NCI-H1105 (cell line): ENCODE measurements at regions not wholly inside any gene's neighbourhood (a gene's known extent, or its start where the extent isn't known, plus 50 kb on each side); places are given as distances from the start of the nearest gene placed in this dataset.
"Not testable (repeated sequence)": the region's sequence is repeated elsewhere in the genome, so short reads cannot be mapped to it uniquely, and the experiment has no call there.

ENCODE experiments used
- DNase-seq: peaks from one replicate; lab custom pipeline; 2025; lab: John Stamatoyannopoulos, UW

DNA sequence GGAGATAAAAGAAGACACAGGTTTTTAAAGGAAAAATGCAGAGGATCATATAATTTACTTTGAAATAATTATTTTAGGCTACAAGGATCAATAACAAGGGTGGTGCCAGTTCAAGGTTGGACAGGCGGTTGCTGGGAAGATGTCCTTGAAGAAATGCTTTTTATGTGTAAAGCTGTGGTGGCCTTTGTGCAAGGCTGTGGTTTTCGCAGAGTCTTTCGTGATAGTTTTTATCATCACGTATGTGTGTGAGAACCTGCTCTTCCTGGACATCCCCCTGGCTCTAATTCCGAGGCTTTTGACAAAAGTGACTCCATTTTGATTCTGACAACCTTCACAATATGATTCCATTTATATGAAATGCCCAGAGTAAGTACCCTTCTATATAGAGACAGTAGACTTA lies 85.8 kb upstream of the COG2 start:
- DNase-seq, result no peak

DNA sequence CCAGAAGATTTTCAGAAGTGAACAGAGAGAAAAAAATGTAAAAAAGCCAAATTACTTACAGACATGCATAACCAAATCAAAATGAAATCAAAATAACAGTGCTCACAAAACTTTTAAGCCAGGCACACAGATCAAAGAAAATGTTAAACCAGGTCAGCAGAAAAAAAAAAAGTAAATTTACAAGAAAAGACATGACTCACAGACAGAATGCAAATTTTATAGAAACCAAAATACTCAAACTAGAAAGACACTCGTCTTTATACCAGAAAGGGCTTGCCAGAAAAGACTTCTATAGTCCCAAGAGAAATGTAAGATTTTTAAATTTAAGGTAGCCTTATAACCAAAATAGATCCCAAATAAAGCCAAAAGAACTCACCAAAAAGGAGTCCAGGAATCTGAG lies 86.5 kb upstream of the COG2 start:
- no peak for DNase-seq

DNA sequence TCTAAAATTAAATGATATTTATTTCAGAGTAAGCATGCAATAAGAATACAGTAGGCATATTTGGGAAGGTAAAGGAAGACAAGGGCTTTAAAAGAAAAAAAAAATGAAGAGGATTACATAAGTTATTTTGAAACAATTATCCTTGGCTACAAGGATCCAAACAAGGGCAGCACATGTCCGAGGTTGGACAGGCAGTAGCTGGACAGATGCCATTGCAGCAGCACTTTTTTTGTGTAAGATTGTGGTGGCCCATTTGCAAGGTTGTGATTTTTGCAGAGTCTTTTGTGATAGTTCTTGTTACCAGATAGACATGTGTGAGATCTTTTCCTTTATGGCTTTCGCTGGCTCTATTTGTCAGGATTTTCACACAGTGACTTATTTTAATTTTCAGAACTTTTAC lies 89.4 kb upstream of the COG2 start:
- no peak for DNase-seq

DNA sequence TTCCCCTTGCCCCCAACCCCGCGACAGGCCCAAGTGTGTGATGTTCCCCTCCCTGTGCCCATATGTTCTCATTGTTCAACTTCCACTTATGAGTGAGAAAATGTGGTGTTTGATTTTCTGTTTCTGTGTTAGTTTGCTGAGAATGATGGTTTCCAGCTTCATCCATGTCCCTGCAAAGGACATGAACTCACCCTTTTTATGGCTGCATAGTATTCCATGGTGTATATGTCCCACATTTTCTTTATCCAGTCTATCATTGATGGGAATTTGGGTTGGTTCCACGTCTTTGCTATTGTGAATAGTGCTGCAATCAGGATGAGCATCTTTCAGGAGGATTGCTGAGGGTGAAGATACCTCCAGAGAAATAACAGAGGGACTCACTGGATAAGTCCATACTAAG lies 91.3 kb upstream of the COG2 start:
- not testable (repeated sequence) for DNase-seq

DNA sequence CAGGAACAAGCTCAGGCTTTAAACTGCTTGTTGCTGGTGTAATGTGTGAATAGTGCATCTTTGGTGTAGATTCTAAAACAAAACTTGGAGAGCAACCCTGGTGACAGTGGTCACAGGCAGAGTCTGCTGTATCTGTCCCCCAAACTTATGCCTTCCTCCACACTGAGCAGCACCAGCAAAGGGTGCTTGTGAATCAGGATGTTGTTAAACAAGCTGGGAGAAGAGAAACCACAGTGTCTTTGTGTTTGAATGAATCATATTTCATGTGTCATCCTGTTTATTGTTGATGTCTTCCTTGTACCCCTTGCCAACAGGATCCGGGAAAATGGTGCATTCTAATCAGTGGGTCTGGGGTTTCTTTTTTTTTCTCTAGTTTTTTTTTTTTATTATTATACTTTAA lies 91.9 kb upstream of the COG2 start:
- no peak for DNase-seq

DNA sequence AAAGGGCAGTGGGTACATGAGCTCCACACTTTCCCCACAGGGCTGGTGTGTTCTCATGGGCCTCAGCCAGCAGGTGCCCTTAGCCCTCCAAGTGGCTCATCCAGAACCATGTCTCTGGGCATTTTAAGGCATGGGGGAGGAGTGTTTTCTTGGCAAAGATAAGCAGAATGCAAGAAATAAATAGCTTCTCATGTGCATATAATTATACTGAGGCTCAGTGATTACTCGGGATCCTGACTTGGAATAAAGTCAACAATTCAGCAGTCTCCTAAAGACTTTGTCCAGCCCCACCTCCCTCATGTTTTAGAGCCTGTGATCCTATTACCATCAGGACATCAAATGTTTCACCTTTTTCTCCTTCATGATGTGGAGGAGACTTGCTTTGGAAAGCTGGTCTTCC lies 92.7 kb upstream of the COG2 start:
- peak; percentile 40 for DNase-seq

DNA sequence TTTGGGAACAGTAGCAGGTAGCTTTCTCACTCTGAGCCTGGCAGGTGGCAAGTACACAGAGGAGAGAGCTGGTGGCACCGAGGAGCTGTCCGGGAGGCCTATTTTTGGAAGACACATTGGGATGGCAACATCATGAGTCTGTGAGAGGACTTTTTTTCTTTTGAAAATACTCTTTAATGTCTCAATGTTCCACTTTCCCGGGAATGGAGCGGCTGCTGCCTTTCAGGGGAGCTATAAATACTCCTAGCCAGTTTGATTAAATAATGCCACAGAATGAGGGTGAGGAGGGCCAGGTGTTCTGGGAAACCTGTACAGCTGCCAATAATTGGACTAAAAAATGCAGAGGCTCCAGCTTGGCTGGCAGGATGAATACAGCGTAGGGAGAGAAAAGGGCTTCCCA lies 93.3 kb upstream of the COG2 start:
- peak; percentile 82 for DNase-seq

DNA sequence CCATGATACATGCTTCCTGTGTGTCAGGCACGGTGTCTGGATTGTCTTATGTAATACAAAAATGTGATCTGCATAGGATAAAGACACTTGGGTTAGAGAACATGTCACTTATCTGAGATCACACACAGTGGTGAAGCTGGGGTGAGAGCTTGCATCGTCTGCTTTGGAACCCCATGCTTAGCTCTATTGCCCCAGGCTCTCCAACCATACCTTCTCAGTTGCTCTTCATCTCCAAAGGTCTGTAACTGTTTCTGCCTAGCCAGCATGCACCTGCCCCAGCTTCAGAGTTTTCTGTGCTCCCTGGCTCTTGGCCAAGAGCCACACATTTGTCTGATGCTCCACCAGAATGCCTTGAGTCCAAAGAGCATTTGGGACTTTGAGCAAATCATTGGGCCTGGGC lies 93.9 kb upstream of the COG2 start:
- DNase-seq, result peak; percentile 12

DNA sequence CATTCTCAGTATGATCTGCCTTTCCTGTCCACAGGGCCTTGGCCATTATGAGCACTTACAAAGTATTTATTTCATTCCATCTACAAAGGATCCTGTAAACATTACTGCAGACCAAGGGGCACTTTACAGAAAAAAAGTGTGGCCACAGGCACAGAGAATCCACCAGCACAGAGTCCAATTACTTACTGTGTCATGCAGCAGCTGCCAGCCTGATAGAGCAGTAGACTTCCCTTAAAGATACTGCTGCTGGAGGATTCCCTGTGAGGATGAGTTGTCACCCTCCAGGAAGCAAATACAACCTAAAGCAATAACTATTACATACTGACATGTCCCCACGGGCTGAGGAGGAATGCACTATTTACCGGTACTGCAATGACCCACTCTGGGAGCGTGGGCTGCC lies 97.1 kb upstream of the COG2 start:
- DNase-seq, result no peak

DNA sequence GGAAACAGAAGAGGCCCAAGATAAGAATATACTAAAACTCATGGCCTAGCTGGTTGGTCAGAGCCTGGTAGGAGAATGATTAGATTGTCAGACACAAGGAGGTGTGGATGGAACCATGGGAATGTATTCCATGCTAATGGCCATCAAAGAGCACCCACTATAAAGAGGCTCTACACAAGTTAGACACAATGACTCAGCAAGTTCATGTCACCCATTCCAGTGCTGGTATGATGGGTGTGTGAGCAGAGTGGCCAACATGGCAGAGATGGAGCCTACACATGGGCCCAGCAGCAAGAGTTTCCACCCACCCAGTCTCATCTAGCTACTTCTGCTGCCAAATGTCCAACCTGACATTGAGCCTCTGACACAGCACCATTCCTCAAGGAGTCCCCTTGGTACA lies 97.5 kb upstream of the COG2 start:
- DNase-seq, result no peak

DNA sequence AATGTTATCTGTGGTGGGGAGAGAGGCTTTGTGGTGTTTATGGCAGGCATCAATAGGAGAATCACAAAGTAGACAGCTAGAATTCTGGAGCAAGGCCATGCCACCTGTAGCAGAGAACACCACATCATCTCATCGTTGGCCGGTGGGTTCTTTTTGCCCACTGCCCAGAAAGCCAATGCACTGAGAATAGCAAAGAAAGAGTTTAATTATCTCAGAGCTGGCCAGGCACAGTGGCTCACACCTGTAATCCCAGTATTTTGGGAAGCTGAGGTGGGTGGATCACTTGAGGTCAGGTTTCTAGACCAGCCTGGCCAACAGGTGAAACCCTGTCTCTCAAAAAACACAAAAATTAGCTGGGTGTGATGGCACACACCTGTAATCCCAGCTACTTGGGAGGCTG lies 99.2 kb upstream of the COG2 start:
- no peak for DNase-seq

DNA sequence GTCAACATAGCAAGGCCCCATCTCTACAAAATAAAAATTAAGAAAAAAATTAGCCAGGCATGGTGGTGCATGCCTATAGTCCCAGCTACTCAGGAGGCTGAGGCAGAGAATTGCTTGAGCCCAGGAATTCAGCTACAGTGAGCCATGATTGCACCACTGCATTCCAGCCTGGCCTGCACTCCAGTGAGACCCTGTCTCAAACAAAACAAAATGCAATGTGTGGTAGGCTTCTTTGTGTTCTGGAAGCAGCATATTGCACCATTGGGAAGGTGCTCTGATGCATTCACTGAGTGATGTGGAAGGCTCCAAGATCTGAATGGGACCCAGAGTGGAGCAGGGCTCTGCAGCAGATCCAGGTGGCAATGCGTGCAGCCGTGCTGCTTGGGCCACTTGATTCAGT lies 99.6 kb upstream of the COG2 start:
- no peak for DNase-seq

DNA sequence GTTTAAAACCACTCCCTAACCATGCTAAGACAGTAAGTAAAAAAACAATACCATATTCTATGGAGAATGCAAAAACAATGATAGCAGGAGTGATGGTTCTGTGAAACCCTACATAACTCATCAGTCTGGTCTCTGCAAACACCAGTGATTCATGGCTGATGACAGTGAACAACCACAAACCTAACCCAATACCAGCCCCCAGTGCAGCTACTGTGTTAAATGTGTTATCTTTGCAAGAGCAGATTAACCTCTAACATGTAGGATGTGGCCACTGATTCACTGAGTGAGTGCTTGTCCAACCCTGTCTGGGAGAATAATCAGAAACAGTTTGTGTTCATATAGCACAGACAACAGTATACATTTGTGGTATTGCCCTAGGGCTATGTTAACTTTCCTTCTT lies 100.2 kb upstream of the COG2 start:
- no peak for DNase-seq

DNA sequence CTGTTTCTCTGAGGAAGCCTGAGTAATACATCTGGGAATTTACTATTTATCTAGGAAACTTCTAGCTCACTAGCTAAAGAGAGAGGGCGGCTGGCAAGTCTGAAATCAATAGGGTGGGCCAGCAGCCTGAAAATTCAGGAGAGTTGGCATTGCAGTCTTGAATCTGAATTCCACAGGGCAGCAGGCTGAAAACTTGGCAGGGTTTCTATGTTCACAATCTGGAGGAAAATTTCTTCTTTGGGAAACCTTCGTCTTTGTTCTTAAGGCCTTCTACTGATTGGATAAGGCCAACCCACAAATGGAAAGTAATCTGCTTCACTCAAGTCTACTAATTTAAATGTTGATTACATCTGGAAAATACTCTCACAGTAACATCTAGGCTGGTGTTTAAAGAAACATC lies 101.0 kb upstream of the COG2 start:
- no peak for DNase-seq

DNA sequence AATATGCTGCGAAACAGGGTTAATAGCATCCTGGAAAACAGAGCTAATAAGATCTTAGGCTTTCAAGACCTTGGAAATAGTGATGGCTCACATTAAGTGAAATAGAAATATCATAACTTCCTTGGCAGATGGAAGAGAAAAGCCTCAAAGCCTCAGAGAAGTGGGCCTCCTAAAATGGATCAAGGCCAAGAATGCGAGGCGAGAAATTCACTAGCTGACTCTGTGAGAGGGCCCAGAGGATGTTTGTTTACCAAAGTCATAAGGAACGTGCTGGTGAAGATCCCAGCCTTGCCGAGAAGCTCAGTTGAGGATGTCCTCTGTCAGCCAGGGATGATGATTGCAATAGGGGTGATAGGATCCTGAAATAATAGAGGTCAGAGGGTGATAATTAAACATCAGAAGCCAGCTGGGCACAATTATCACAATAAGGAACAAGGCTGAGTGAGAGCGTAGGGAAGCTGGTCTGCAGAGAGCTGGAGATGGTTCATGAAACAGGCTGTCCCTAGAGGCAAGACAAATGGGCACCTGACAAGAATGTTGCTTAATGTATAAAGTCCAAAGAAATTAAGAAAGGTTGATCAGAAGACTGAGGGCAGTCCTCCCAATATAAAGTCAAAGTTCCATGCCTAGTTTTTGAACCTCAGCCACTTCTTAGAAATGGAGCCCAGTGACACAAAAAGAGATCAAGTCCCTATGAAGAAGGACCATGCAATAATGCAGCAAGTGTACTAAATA lies 101.7 kb upstream of the COG2 start:
- DNase-seq, result no peak

DNA sequence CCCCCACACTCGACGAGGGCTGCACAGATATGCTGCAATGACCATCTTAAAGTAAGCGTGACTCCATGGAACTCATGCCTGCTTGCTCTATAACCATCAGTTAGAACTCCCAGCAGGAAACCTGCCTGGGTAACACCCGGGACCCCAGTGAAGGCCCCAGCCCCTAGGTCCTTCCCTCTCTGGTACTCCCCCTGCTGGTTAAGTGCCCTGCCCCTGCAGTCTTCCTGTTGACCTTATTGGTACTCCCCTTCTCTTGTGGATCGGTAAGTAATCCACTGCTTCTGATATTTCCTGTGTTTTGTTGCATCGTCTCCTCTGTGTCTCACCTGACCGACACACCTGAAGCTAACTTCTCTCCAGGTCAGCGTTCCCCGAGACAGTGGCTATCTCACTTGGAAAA lies 104.8 kb upstream of the COG2 start:
- no peak for DNase-seq

DNA sequence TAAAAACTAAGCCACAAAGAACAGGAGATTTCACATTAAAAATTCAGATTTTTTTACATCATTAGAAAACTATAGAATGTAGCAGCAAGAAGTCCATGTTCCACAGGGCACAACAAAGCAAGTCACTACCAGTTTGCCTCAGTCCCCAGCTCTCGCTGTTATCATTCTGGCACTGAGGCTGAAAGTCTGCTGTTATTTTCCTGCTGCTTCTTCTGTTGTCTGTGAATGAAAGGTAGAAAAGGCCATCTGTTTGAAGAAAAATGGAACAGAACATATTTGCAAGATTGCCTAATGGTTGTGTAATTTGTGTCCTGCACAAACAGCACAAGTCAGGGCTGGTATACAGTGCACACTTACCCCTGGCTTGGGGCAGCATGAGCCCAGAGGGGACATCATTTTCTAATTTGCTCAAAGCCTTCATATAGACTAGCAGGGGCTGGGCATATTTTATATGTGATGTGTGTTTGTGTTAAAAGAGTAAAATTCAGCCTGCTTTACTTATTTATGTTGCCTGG lies 105.6 kb upstream of the COG2 start:
- DNase-seq, result no peak

DNA sequence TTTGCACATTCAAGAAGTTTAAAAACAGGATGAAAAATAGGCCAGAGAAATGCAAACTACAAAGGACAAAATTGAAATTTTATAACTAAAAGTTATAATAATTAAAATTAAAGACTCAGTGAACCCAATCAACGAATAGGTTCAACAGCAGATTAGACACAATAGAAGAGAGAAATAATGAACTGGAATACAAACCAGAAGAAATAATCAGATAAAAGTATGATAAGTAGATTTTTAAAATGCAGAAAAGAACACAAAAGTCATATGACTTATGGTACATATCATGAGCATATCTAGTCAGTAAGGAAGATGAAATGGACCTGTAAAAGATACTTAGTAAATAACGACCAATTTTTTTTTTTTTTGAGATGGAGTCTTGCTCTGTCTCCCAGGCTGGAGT lies 108.1 kb upstream of the COG2 start:
- no peak for DNase-seq

DNA sequence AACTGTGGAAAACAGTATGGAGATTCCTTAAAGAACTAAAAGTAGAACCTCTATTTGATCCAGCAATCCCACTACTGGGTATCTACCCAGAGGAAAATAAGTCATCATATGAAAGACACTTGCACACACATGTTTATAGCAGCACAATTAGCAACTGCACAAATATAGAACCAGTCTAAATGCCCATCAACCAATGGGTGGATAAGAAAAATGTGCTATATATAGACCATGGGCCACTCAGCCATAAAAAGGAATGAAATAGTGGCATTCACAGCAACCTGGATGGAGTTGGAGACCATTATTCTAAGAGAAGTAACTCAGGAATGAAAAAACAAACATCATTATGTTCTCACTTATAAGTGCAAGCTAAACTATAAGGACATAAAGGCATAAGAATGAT lies 105.0 kb upstream of the PGBD5 start:
- no peak for DNase-seq

DNA sequence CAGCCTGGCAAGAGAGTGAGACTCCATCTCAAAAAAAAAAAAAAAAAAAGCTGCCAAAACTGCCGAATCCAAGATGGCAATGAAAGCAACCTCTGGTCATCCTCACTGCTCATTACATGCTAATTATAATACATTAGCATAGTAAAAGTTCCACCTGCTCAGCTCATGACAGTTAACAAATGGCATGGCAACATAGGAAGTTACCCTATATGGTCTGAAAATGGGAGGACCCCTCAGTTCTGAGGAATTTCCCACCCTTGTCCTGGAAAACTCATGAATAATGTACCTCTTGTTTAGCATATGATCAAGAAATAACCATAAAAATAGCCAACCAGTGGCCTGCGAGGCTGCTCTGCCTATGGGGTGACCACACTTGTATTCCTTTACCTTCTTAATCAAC lies 93.1 kb upstream of the PGBD5 start:
- DNase-seq, result no peak

DNA sequence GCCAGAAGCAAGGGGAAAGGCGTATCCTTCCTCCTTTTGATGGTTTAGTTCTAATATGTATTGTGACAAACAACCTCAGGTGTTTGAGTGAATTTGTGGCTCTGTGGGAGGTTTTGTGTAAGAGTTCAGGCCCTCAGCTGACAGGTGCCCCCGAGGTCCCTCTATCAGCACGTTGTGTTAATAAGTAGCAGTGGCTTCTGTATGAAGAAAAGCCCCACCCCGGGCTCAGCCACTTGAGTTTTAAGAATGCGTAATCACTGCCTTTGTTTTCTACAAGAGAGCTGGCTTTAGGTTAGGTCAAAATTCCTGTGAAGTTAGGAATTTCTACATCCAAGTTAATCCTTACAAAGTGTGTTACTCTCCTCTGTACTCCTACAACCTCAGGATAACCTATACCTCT lies 92.4 kb upstream of the PGBD5 start:
- no peak for DNase-seq

DNA sequence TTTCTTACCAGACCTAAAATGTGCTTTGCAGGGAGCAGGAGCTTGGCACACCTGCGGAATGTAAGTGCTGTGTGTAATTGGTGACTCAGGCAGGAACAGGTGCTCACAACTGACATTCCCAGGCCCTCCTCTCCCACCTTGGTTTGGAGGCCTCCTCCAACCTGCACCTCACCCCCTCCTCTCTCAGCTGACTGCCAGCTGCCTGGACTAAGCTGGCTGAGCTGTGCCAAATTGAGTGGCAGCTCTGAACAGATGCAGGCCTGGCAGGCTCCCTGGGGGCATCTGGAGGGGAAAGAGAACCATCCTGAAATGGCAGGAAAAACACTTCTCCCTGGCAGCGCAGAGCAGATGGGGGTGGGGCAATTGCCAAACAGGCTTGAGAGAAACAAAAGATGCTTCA lies 91.7 kb upstream of the PGBD5 start:
- DNase-seq, result peak; percentile 79

DNA sequence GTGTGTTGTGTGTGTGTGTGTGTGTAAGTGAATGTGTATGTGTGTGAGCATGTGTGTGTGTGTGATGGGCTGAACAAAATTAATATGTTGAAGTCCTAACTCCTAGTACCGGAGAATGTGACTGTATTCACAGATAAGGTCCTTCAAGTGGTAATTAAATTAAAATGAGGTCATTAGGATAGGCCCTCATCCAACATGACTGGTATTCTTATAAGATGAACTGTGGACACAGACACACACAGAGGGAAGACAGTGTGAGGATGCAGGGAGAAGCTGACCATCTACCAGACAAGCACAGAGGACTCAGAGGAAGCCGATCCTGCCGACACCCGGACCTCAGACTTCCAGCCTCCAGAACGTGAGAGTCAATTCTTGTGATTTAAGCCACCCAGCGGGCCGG lies 91.2 kb upstream of the PGBD5 start:
- no peak for DNase-seq

DNA sequence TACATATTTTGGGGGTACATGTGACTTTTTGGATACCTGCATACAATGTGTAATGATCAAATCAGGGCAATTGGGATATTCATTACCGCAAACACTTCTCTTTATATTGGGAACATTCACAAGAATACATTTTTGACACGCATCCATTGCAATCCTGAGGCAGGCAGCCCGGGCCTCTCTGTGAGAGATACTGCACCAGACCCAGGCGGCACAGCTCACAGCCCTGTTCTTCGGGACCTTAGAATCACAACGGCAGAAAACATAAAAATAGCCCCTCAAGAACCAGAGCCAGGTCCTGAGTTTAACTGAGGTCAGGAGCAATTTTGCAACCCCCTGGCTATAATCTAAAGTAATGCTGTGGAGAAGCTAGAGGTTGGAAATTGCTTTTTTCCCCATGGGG lies 90.8 kb upstream of the PGBD5 start:
- no peak for DNase-seq
